K562 (cell line): ENCODE measurements at regions not wholly inside any gene's neighbourhood (a gene's known extent, or its start where the extent isn't known, plus 50 kb on each side); places are given as distances from the start of the nearest gene placed in this dataset.

Source experiments
- CTCF ChIP-seq, 3 experiments: IDR thresholded peaks in 2 of 3; conservative IDR thresholded peaks in 1 of 3; 2 replicates each; pipeline ENCODE4 v1.5.1; 2011 to 2012; ENCODE audit warnings: low read length in 3 of 3, mild to moderate bottlenecking in 3 of 3, control low read depth in 2 of 3, improper control_type of control experiment in 1 of 3, inconsistent platforms in 1 of 3, low read depth in 1 of 3, mixed read lengths in 1 of 3, moderate library complexity in 1 of 3; ENCODE audit not compliant: insufficient read depth in 2 of 3
- E2F1 ChIP-seq: sonication (generic); formaldehyde crosslinking; IDR thresholded peaks from 2 replicates; pipeline ENCODE4 v1.8.1; 2023; ENCODE audit warnings: mild to moderate bottlenecking, missing genetic modification reagents, moderate library complexity
- GMEB1 ChIP-seq: fragments of 250-450 bp; sonication (Bioruptor Pico); IDR thresholded peaks from 2 replicates; pipeline ENCODE4 v1.4.0; 2020; ENCODE audit warnings: mild to moderate bottlenecking
- SRSF1 ChIP-seq: fragments of 200-400 bp; formaldehyde crosslinking; IDR thresholded peaks from 2 replicates; pipeline ENCODE4 v1.6.1; 2017; ENCODE audit warnings: mild to moderate bottlenecking, low read depth, low read length, moderate library complexity
- TFAM ChIP-seq: fragments of 250-450 bp; sonication (Bioruptor Pico); conservative IDR thresholded peaks from 2 replicates; pipeline ENCODE4 v1.5.0; 2021; ENCODE audit warnings: mild to moderate bottlenecking, moderate library complexity

- no peak for TF ChIP-seq CTCF (IDR thresholded peaks at IDR 0.05 in 2 of 3, conservative IDR thresholded peaks at IDR 0.05 in 1 of 3; ENCODE audit: insufficient read depth in 2 of 3, low read depth in 1 of 3, low read length in 3 of 3)
- TF ChIP-seq TFAM (CRISPR knock-in tag): no peak
- no peak for TF ChIP-seq SRSF1
- TF ChIP-seq GMEB1: no peak
- TF ChIP-seq E2F1 (CRISPR knock-in tag): no peak
Observed at GRCh38 chr2:192628017-192628416, 433.3 kb upstream of the TMEFF2 start.
